GM12892 (cell line): ENCODE measurements at regions not wholly inside any gene's neighbourhood (a gene's known extent, or its start where the extent isn't known, plus 50 kb on each side); places are given as distances from the start of the nearest gene placed in this dataset.

Experiments
- POLR2A ChIP-seq: IDR thresholded peaks from 2 replicates; pipeline ENCODE4 v1.6.1; 2011; ENCODE audit warnings: low read depth, low read length, control low read depth
- POLR2AphosphoS5 ChIP-seq: IDR thresholded peaks from 2 replicates; pipeline ENCODE4 v1.6.1; 2011; ENCODE audit warnings: low read depth, low read length, control low read depth
- TAF1 ChIP-seq: IDR thresholded peaks from 2 replicates; pipeline ENCODE4 v1.6.1; 2011; ENCODE audit warnings: low read depth, mild to moderate bottlenecking, control low read depth, low read length, borderline replicate concordance

GRCh38 chr2:23221236-23221635 is 163.7 kb upstream of the KLHL29 start:
- TF ChIP-seq POLR2A: no peak
- TF ChIP-seq TAF1: no peak
- no peak for TF ChIP-seq POLR2AphosphoS5
